ENCODE measurements at regions not wholly inside any gene's neighbourhood (a gene's known extent, or its start where the extent isn't known, plus 50 kb on each side); places are given as distances from the start of the nearest gene placed in this dataset.

DNA sequence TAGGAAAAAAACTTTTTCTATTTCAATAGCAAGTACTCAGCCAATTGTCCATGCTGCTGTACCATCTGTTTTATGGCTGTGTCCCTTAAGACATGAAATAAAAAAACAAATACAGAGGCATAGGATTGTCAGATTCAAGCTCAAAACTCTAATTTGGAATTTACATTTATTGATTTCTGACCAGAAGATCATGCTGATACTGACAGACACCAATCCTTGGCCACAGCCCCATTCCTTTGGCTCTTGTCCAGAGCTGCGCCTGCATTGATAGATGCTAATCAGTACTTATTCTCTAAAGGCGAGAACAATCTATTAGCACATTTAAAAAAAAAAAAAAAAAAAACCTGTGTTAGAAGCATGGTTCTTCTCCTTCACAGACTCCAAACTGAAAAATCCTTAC lies 384.6 kb downstream of the TMEM232 start:
- Histone ChIP-seq H3K36me3 (no peaks in the 10 kb centered on the region), H3K4me3 (replicated peaks in 1 of 3) (no peak overlapping the region), H3K9me3 (no peaks in the 10 kb centered on the region), H3K4me1 (peaks cover 0 to under 1% of the 10 kb centered on the region in 2 donors), H3K27me3 (no peaks in the 10 kb centered on the region), H3K27ac (no peak overlapping the region)
- WGBS, 2 donors: 79 to 93% methylated on average over 2 of the region's 2 CpGs
- no peak for TF ChIP-seq POLR2A (IDR thresholded peaks at IDR 0.05)
- TF ChIP-seq, protein P1, sequence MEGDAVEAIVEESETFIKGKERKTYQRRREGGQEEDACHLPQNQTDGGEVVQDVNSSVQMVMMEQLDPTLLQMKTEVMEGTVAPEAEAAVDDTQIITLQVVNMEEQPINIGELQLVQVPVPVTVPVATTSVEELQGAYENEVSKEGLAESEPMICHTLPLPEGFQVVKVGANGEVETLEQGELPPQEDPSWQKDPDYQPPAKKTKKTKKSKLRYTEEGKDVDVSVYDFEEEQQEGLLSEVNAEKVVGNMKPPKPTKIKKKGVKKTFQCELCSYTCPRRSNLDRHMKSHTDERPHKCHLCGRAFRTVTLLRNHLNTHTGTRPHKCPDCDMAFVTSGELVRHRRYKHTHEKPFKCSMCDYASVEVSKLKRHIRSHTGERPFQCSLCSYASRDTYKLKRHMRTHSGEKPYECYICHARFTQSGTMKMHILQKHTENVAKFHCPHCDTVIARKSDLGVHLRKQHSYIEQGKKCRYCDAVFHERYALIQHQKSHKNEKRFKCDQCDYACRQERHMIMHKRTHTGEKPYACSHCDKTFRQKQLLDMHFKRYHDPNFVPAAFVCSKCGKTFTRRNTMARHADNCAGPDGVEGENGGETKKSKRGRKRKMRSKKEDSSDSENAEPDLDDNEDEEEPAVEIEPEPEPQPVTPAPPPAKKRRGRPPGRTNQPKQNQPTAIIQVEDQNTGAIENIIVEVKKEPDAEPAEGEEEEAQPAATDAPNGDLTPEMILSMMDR (IDR thresholded peaks at IDR 0.05): no peak
- intact Hi-C loops (cut with DNase I): no loop called here
- no peak for DNase-seq

DNA sequence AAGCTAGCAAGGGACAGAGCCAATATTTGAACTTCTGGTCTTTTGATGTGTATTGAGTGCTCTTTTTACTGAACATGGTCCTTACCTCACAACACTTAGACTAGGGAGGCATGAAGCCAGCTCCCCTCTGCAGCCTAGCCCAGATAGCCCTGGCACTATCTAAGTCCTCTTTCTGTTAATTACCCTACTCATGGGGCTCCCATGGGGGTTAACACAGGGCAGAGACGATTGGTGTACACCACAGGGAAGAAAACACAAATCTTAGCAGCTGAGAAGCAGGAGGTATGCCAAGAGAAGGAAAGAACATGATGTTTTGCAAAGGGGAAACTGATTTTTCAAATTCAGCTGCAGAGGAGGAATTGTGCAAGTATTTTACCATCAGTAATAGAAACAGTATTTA lies 383.8 kb downstream of the TMEM232 start:
- no peak for DNase-seq
- intact Hi-C loops (cut with DNase I): no loop called here
- H3K9me3 ChIP-seq: no peaks in the 10 kb centered on the region
- H3K27me3 ChIP-seq: no peaks in the 10 kb centered on the region
- H3K4me1 ChIP-seq: peaks cover 0 to 2% of the 10 kb centered on the region in 2 donors
- no peak overlapping the region for H3K4me3 ChIP-seq (replicated peaks in 1 of 3)
- TF ChIP-seq, protein P1 (IDR thresholded peaks at IDR 0.05): no peak
- TF ChIP-seq POLR2A (IDR thresholded peaks at IDR 0.05): no peak
- no peak overlapping the region for H3K27ac ChIP-seq
- 18 to 22% methylated on average over 1 of the region's 1 CpG for WGBS, 2 donors
- no peaks in the 10 kb centered on the region for H3K36me3 ChIP-seq

DNA sequence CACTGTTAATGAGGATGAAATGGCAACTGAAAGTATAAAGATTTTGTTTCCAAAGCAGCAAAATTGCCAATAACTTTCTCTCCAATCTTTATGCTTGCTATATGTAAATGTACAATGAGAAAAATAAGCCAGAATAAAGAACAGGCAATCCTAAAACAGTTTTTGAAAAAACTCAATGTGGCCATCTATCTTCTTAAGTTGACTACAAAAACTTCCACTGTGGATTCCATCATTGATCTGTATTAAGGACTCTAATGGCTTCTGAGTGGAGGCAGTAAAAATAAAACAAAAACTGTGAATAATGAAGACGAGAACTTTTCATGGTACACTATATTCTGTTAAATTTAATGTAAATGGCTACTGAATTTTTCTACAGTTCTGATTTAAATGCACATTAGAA lies 382.9 kb downstream of the TMEM232 start:
- Histone ChIP-seq H3K36me3 (no peaks in the 10 kb centered on the region), H3K4me1 (peaks cover 0 to 2% of the 10 kb centered on the region in 2 donors), H3K27ac (no peak overlapping the region), H3K9me3 (no peaks in the 10 kb centered on the region), H3K27me3 (no peaks in the 10 kb centered on the region), H3K4me3 (replicated peaks in 1 of 3) (no peak overlapping the region)
- 88 to 95% methylated on average over 1 of the region's 1 CpG for WGBS, 2 donors
- no peak for DNase-seq
- intact Hi-C loops (cut with DNase I): no loop called here
- TF ChIP-seq POLR2A (IDR thresholded peaks at IDR 0.05): no peak
- TF ChIP-seq, protein P1 (IDR thresholded peaks at IDR 0.05): no peak

DNA sequence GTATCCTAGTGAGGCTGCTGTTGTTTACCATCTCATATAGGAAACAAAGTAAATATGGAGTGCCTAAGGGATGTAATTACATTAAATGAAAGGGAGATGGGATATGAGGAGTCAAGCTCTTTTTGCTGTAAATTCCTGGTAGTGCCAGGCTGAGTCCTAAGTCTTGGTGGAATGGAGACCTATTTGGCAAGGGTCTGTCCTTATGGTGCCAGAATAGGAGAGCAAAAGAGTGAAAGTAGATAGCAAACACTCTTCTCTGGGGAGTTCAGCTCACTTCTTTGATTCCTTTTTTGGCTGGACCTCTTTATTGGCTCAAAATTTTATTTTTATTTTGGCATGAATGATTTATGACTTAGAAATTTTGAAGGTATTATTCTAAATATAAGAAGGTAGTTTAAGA lies 380.8 kb downstream of the TMEM232 start:
- H3K27ac ChIP-seq: no peak overlapping the region
- no peaks in the 10 kb centered on the region for H3K36me3 ChIP-seq
- intact Hi-C loops (cut with DNase I): no loop called here
- no peak for DNase-seq
- H3K4me3 ChIP-seq (replicated peaks in 1 of 3): no peak overlapping the region
- no peaks in the 10 kb centered on the region for H3K9me3 ChIP-seq
- TF ChIP-seq, protein P1 (IDR thresholded peaks at IDR 0.05): no peak
- TF ChIP-seq POLR2A (IDR thresholded peaks at IDR 0.05): no peak
- H3K27me3 ChIP-seq: no peaks in the 10 kb centered on the region
- H3K4me1 ChIP-seq: peaks cover 0 to 2% of the 10 kb centered on the region in 2 donors

DNA sequence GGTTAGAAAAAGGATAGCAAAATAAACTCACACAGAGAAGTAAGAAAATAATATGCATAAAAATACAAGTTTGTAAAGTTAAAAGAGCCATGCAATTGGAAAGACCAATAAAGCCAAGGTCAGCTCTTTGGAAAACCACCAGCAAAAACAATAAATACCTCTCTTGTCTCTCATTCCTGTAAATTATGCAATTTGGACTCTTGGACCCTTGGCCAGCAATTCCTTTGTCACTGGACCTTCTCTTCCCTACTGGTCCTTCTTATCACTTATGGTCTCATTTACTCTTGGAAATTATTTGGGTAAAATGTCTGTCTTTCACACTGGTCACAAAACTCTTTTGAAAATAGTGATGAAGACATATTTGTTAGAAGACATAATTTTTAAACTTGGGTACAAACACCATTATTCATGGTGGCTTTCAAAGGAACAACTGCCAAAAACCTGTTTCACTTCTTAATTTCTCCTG lies 379.5 kb downstream of the TMEM232 start:
- intact Hi-C loops (cut with DNase I): no loop called here
- no peak for TF ChIP-seq POLR2A (IDR thresholded peaks at IDR 0.05)
- TF ChIP-seq, protein P1 (IDR thresholded peaks at IDR 0.05): no peak
- H3K27ac ChIP-seq: no peak overlapping the region
- H3K9me3 ChIP-seq: no peaks in the 10 kb centered on the region
- no peaks in the 10 kb centered on the region for H3K27me3 ChIP-seq
- no peak overlapping the region for H3K4me3 ChIP-seq (replicated peaks in 1 of 3)
- no peaks in the 10 kb centered on the region for H3K36me3 ChIP-seq
- no peak for DNase-seq
- H3K4me1 ChIP-seq: peaks cover 0 to 2% of the 10 kb centered on the region in 2 donors
